ENCODE measurements at regions not wholly inside any gene's neighbourhood (a gene's known extent, or its start where the extent isn't known, plus 50 kb on each side); places are given as distances from the start of the nearest gene placed in this dataset.

- TF ChIP-seq CTCF (IDR thresholded peaks at IDR 0.05) (no peak), POLR2A (IDR thresholded peaks at IDR 0.05) (no peak), POLR2AphosphoS5 (IDR thresholded peaks at IDR 0.05) (no peak), EP300 (IDR thresholded peaks at IDR 0.05) (no peak)
- Histone ChIP-seq H3K4me3 (no peak overlapping the region), H3K36me3 (no peaks in the 10 kb centered on the region), H3K9me3 (no peaks in the 10 kb centered on the region), H3K27ac (no peak overlapping the region), H3K27me3 (no peaks in the 10 kb centered on the region), H3K4me1 (no peaks in the 10 kb centered on the region)
- WGBS = 29% methylated on average over 3 of the region's 3 CpGs
- no peak for DNase-seq (ENCODE audit: low spot score in 2 of 2)
These were observed 70.6 kb downstream of the PTHLH start for GRCh38 chr12:27901959-27902358.

- 81% methylated on average over 8 of the region's 8 CpGs for WGBS
- no peaks in the 10 kb centered on the region for H3K9me3 ChIP-seq
These were observed 71.3 kb downstream of the PTHLH start for GRCh38 chr12:27900920-27901879.

GRCh38 chr12:27899151-27899661 is 73.3 kb downstream of the PTHLH start:
- H3K27me3 ChIP-seq = no peaks in the 10 kb centered on the region
- H3K27ac ChIP-seq = no peak overlapping the region
- no peak for DNase-seq (ENCODE audit: low spot score in 2 of 2)
- H3K4me3 ChIP-seq = no peak overlapping the region
- H3K36me3 ChIP-seq = no peaks in the 10 kb centered on the region
- H3K9me3 ChIP-seq = no peaks in the 10 kb centered on the region
- TF ChIP-seq POLR2AphosphoS5 (IDR thresholded peaks at IDR 0.05) (no peak), EP300 (IDR thresholded peaks at IDR 0.05) (no peak), CTCF (IDR thresholded peaks at IDR 0.05) (no peak), POLR2A (IDR thresholded peaks at IDR 0.05) (no peak)
- WGBS = 72% methylated on average over 7 of the region's 7 CpGs
- no peaks in the 10 kb centered on the region for H3K4me1 ChIP-seq

More at GRCh38 chr12:27900920-27901879, 71.3 kb downstream of the PTHLH start:
- Histone ChIP-seq H3K36me3 (no peaks in the 10 kb centered on the region), H3K27ac (no peak overlapping the region), H3K27me3 (no peaks in the 10 kb centered on the region), H3K4me1 (no peaks in the 10 kb centered on the region), H3K4me3 (no peak overlapping the region)
- DNase-seq (ENCODE audit: low spot score in 2 of 2) = no peak
- TF ChIP-seq POLR2A (IDR thresholded peaks at IDR 0.05) (no peak), CTCF (IDR thresholded peaks at IDR 0.05) (no peak), POLR2AphosphoS5 (IDR thresholded peaks at IDR 0.05) (no peak), EP300 (IDR thresholded peaks at IDR 0.05) (no peak)

- 76% methylated on average over 3 of the region's 3 CpGs for WGBS
- no peak overlapping the region for H3K4me3 ChIP-seq
- no peaks in the 10 kb centered on the region for H3K9me3 ChIP-seq
- TF ChIP-seq POLR2A (IDR thresholded peaks at IDR 0.05) (no peak), EP300 (IDR thresholded peaks at IDR 0.05) (no peak), CTCF (IDR thresholded peaks at IDR 0.05) (no peak), POLR2AphosphoS5 (IDR thresholded peaks at IDR 0.05) (no peak)
- no peaks in the 10 kb centered on the region for H3K4me1 ChIP-seq
- no peak for DNase-seq (ENCODE audit: low spot score in 2 of 2)
- no peak overlapping the region for H3K27ac ChIP-seq
- no peaks in the 10 kb centered on the region for H3K36me3 ChIP-seq
- H3K27me3 ChIP-seq = no peaks in the 10 kb centered on the region
These were observed 74.5 kb downstream of the PTHLH start for GRCh38 chr12:27898022-27898421.

- WGBS = 76% methylated on average over 3 of the region's 3 CpGs
- Histone ChIP-seq H3K4me1 (no peaks in the 10 kb centered on the region), H3K27ac (no peak overlapping the region), H3K9me3 (no peaks in the 10 kb centered on the region), H3K4me3 (no peak overlapping the region), H3K27me3 (no peaks in the 10 kb centered on the region), H3K36me3 (no peaks in the 10 kb centered on the region)
- TF ChIP-seq POLR2AphosphoS5 (IDR thresholded peaks at IDR 0.05) (no peak), POLR2A (IDR thresholded peaks at IDR 0.05) (no peak), EP300 (IDR thresholded peaks at IDR 0.05) (no peak), CTCF (IDR thresholded peaks at IDR 0.05) (no peak)
- DNase-seq (ENCODE audit: low spot score in 2 of 2) = no peak
These were observed 76.0 kb downstream of the PTHLH start for GRCh38 chr12:27896419-27896990.
